ENCODE measurements at regions not wholly inside any gene's neighbourhood (a gene's known extent, or its start where the extent isn't known, plus 50 kb on each side); places are given as distances from the start of the nearest gene placed in this dataset.

DNA sequence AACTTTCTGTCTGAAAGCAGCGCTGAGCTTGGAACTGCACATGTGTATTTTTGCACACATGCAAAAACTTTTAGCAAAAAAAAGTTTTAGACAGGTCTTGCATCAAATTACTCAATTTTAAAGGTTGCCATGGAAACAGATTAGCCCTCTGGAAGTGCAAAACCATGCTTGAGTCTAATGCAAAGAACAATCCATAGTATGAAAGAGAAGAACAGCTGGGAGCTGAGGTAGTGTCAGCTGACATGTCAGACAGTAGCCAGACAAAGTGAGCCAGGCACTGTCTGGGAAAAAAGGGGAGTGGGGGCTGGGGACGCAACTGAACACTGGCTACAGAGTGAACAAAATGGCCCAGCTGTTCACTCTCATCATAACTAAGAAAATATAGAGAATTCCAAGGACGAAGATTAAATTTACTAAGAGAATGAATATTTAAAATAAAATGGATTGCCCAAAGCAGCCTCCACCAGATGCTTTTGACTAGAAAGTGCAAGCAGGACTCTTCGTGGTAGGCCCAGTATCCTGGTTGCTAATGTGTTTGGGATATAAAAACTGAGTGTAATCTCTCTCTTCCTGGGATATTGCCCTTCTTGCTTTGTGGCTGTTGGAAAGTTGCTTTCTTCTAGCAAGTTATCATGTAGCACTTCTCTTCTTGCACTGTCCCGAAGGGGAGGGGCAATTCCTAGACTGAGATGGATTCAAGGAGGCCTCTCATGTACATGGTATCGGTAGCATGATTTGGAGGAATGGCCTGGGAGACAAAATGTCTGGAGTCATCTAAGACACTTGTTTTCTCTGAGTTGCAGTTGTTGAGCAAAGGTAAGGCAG, 434.1 kb upstream of the FAT3 start:
- ChIA-PET CTCF (no interaction called here), POLR2A (no interaction called here)
- H3K27me3 Mint-ChIP-seq (ENCODE audit: low read depth) = no peaks in the 10 kb centered on the region
- H3K9me3 Mint-ChIP-seq = peaks cover 10% of the 10 kb centered on the region
- no peaks in the 10 kb centered on the region for H3K36me3 Mint-ChIP-seq
- DNase-seq (ENCODE audit: low spot score) = no peak
- no peak for ATAC-seq
- H3K27ac Mint-ChIP-seq = peak overlapping the region; percentile 4; the same call in 1 of the 2 replicates
- peaks cover 4% of the 10 kb centered on the region; the same call in 1 of the 2 replicates for H3K4me1 Mint-ChIP-seq
- no peak for TF ChIP-seq GRHL2 (CRISPR knock-in tag; IDR thresholded peaks at IDR 0.05; ENCODE audit: insufficient replicate concordance, severe bottlenecking)
- TF ChIP-seq ZNF425 (CRISPR knock-in tag; conservative IDR thresholded peaks at IDR 0.05) = no peak
- no peak for TF ChIP-seq SMAD4 (CRISPR knock-in tag; IDR thresholded peaks at IDR 0.05)
- no peak for TF ChIP-seq IRF1 (CRISPR knock-in tag; IDR thresholded peaks at IDR 0.05)
- no peak for TF ChIP-seq ZNF396 (CRISPR knock-in tag; IDR thresholded peaks at IDR 0.05; ENCODE audit: borderline replicate concordance)
- TF ChIP-seq, protein P1, sequence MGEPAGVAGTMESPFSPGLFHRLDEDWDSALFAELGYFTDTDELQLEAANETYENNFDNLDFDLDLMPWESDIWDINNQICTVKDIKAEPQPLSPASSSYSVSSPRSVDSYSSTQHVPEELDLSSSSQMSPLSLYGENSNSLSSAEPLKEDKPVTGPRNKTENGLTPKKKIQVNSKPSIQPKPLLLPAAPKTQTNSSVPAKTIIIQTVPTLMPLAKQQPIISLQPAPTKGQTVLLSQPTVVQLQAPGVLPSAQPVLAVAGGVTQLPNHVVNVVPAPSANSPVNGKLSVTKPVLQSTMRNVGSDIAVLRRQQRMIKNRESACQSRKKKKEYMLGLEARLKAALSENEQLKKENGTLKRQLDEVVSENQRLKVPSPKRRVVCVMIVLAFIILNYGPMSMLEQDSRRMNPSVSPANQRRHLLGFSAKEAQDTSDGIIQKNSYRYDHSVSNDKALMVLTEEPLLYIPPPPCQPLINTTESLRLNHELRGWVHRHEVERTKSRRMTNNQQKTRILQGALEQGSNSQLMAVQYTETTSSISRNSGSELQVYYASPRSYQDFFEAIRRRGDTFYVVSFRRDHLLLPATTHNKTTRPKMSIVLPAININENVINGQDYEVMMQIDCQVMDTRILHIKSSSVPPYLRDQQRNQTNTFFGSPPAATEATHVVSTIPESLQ (CRISPR knock-in tag; IDR thresholded peaks at IDR 0.05) = no peak
- no peak for TF ChIP-seq MAX (CRISPR knock-in tag; IDR thresholded peaks at IDR 0.05)
- no peak for TF ChIP-seq NR2C2 (CRISPR knock-in tag; IDR thresholded peaks at IDR 0.05)
- no peak for TF ChIP-seq MXD4 (CRISPR knock-in tag; IDR thresholded peaks at IDR 0.05; ENCODE audit: borderline replicate concordance)
- TF ChIP-seq JUN (CRISPR knock-in tag; IDR thresholded peaks at IDR 0.05) = no peak
- TF ChIP-seq FOXJ3 (CRISPR knock-in tag; IDR thresholded peaks at IDR 0.05; ENCODE audit: borderline replicate concordance) = no peak
- TF ChIP-seq RELA (CRISPR knock-in tag; IDR thresholded peaks at IDR 0.05; ENCODE audit: borderline replicate concordance) = no peak
- TF ChIP-seq, protein P2, sequence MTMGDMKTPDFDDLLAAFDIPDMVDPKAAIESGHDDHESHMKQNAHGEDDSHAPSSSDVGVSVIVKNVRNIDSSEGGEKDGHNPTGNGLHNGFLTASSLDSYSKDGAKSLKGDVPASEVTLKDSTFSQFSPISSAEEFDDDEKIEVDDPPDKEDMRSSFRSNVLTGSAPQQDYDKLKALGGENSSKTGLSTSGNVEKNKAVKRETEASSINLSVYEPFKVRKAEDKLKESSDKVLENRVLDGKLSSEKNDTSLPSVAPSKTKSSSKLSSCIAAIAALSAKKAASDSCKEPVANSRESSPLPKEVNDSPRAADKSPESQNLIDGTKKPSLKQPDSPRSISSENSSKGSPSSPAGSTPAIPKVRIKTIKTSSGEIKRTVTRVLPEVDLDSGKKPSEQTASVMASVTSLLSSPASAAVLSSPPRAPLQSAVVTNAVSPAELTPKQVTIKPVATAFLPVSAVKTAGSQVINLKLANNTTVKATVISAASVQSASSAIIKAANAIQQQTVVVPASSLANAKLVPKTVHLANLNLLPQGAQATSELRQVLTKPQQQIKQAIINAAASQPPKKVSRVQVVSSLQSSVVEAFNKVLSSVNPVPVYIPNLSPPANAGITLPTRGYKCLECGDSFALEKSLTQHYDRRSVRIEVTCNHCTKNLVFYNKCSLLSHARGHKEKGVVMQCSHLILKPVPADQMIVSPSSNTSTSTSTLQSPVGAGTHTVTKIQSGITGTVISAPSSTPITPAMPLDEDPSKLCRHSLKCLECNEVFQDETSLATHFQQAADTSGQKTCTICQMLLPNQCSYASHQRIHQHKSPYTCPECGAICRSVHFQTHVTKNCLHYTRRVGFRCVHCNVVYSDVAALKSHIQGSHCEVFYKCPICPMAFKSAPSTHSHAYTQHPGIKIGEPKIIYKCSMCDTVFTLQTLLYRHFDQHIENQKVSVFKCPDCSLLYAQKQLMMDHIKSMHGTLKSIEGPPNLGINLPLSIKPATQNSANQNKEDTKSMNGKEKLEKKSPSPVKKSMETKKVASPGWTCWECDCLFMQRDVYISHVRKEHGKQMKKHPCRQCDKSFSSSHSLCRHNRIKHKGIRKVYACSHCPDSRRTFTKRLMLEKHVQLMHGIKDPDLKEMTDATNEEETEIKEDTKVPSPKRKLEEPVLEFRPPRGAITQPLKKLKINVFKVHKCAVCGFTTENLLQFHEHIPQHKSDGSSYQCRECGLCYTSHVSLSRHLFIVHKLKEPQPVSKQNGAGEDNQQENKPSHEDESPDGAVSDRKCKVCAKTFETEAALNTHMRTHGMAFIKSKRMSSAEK (CRISPR knock-in tag; IDR thresholded peaks at IDR 0.05; ENCODE audit: borderline replicate concordance) = no peak
- H3K4me3 Mint-ChIP-seq = no peak overlapping the region

GRCh38 chr11:91788764-91789163, 435.9 kb upstream of the FAT3 start:
- Mint-ChIP-seq H3K9me3 (peaks cover 24% of the 10 kb centered on the region), H3K27ac (no peak overlapping the region)
- CTCF ChIA-PET = no interaction called here
- TF ChIP-seq ZNF232 (CRISPR knock-in tag; IDR thresholded peaks at IDR 0.05) = no peak
- TF ChIP-seq ZNF317 (CRISPR knock-in tag; IDR thresholded peaks at IDR 0.05; ENCODE audit: borderline replicate concordance, low read depth) = no peak
- TF ChIP-seq, protein P3, sequence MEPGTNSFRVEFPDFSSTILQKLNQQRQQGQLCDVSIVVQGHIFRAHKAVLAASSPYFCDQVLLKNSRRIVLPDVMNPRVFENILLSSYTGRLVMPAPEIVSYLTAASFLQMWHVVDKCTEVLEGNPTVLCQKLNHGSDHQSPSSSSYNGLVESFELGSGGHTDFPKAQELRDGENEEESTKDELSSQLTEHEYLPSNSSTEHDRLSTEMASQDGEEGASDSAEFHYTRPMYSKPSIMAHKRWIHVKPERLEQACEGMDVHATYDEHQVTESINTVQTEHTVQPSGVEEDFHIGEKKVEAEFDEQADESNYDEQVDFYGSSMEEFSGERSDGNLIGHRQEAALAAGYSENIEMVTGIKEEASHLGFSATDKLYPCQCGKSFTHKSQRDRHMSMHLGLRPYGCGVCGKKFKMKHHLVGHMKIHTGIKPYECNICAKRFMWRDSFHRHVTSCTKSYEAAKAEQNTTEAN (CRISPR knock-in tag; IDR thresholded peaks at IDR 0.05) = no peak
- no peak for TF ChIP-seq ETV6 (CRISPR knock-in tag; IDR thresholded peaks at IDR 0.05)
- TF ChIP-seq, protein P4, sequence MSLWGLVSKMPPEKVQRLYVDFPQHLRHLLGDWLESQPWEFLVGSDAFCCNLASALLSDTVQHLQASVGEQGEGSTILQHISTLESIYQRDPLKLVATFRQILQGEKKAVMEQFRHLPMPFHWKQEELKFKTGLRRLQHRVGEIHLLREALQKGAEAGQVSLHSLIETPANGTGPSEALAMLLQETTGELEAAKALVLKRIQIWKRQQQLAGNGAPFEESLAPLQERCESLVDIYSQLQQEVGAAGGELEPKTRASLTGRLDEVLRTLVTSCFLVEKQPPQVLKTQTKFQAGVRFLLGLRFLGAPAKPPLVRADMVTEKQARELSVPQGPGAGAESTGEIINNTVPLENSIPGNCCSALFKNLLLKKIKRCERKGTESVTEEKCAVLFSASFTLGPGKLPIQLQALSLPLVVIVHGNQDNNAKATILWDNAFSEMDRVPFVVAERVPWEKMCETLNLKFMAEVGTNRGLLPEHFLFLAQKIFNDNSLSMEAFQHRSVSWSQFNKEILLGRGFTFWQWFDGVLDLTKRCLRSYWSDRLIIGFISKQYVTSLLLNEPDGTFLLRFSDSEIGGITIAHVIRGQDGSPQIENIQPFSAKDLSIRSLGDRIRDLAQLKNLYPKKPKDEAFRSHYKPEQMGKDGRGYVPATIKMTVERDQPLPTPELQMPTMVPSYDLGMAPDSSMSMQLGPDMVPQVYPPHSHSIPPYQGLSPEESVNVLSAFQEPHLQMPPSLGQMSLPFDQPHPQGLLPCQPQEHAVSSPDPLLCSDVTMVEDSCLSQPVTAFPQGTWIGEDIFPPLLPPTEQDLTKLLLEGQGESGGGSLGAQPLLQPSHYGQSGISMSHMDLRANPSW (CRISPR knock-in tag; conservative IDR thresholded peaks at IDR 0.05; ENCODE audit: low read depth) = no peak
- TF ChIP-seq JUN (CRISPR knock-in tag; IDR thresholded peaks at IDR 0.05) = no peak

More at GRCh38 chr11:91788764-91789163, 435.9 kb upstream of the FAT3 start:
- Mint-ChIP-seq H3K27me3 (ENCODE audit: low read depth) (no peaks in the 10 kb centered on the region), H3K4me3 (no peak overlapping the region), H3K36me3 (peaks cover 7% of the 10 kb centered on the region), H3K4me1 (peaks cover 4% of the 10 kb centered on the region; the same call in 1 of the 2 replicates)
- ATAC-seq (no peak), DNase-seq (ENCODE audit: low spot score) (no peak)
- POLR2A ChIA-PET = no interaction called here
